Prostate gland (tissue), 2 donors: ENCODE measurements at regions not wholly inside any gene's neighbourhood (a gene's known extent, or its start where the extent isn't known, plus 50 kb on each side); places are given as distances from the start of the nearest gene placed in this dataset.
"Not testable (repeated sequence)": the region's sequence is repeated elsewhere in the genome, so short reads cannot be mapped to it uniquely, and the experiment has no call there.

ENCODE experiments used
- DNase-seq: peaks from one replicate; pipeline ENCODE4 v3.0.0-alpha.2; 2019; ENCODE audit warnings: low spot score
- H3K27ac ChIP-seq, 2 donors: fragments of 200-600 bp; sonication (generic); 2 replicates each; pipeline ENCODE4 v1.5.1; 2017 to 2019
- H3K27me3 ChIP-seq: fragments of 200-600 bp; sonication (generic); replicated peaks from 2 replicates; pipeline ENCODE4 v1.5.1; 2019; ENCODE audit not compliant: insufficient read depth
- H3K36me3 ChIP-seq, 2 donors: fragments of 200-600 bp; sonication (generic); 1 replicate in 1 of 2; 2 replicates in 1 of 2; pipeline versions ENCODE4 v1.5.1 to v1.8.1; 2017 to 2019
- H3K4me1 ChIP-seq: fragments of 200-600 bp; sonication (generic); replicated peaks from 2 replicates; pipeline ENCODE4 v1.5.1; 2019
- H3K4me3 ChIP-seq, 2 donors: fragments of 200-600 bp; sonication (generic); 2 replicates each; pipeline ENCODE4 v1.5.1; 2017 to 2019
- H3K9me3 ChIP-seq: fragments of 200-600 bp; sonication (generic); 2 replicates; pipeline ENCODE4 v1.5.1; 2017
- CTCF ChIP-seq, 4 experiments: fragments of 200-600 bp in 2 of 4; fragments of 450-650 bp in 2 of 4; sonication (generic) in 2 of 4; IDR thresholded peaks; 1 replicate in 3 of 4; 2 replicates in 1 of 4; pipeline ENCODE4 v1.5.1; 2016 to 2019; ENCODE audit warnings: antibody characterized with exemption in 4 of 4, mild to moderate bottlenecking in 2 of 4, moderate library complexity in 2 of 4
- POLR2A ChIP-seq: fragments of 450-650 bp; IDR thresholded peaks from one replicate; pipeline ENCODE4 v1.6.1; 2016; ENCODE audit warnings: antibody characterized with exemption, mild to moderate bottlenecking
- POLR2AphosphoS5 ChIP-seq: sonication (generic); formaldehyde crosslinking; IDR thresholded peaks from one replicate; pipeline ENCODE4 v1.6.1; 2017; ENCODE audit warnings: antibody characterized with exemption
- WGBS: methylation state at CpG from one replicate; pipeline ENCODE4 v1.1.5; 2018; 5-methylcytosine and 5-hydroxymethylcytosine counted together
- intact Hi-C: fragments of 100-400 bp; cut with DNase I; formaldehyde crosslinking; loops from one replicate; pipeline ENCODE4 v1.14.2; 2022

- no peaks in the 10 kb centered on the region for H3K4me1 ChIP-seq
- no peak for TF ChIP-seq POLR2A
- no peak for TF ChIP-seq POLR2AphosphoS5
- no peak for TF ChIP-seq CTCF (IDR thresholded peaks at IDR 0.05)
- 87% methylated on average over 22 of the region's 22 CpGs for WGBS
- H3K9me3 ChIP-seq: no peaks in the 10 kb centered on the region
- H3K4me3 ChIP-seq: no peak overlapping the region
- H3K27ac ChIP-seq: no peak overlapping the region
- no peaks in the 10 kb centered on the region for H3K27me3 ChIP-seq
- H3K36me3 ChIP-seq: no peaks in the 10 kb centered on the region
- intact Hi-C loops: no loop called here
- no peak for DNase-seq
Observed at GRCh38 chr6:78629836-78630235, 237.5 kb upstream of the IRAK1BP1 start.

- intact Hi-C loops: no loop called here
- H3K27ac ChIP-seq: no peak overlapping the region
- H3K4me1 ChIP-seq: no peaks in the 10 kb centered on the region
- no peak for DNase-seq
- no peak overlapping the region for H3K4me3 ChIP-seq
- H3K36me3 ChIP-seq: no peaks in the 10 kb centered on the region
- no peaks in the 10 kb centered on the region for H3K9me3 ChIP-seq
- no peaks in the 10 kb centered on the region for H3K27me3 ChIP-seq
- 40% methylated on average over 3 of the region's 3 CpGs for WGBS
- TF ChIP-seq POLR2A: no peak
- no peak for TF ChIP-seq POLR2AphosphoS5
- TF ChIP-seq CTCF (IDR thresholded peaks at IDR 0.05): no peak
Observed at GRCh38 chr6:78631976-78632375, 235.4 kb upstream of the IRAK1BP1 start.

GRCh38 chr6:78639111-78640110, 227.9 kb upstream of the IRAK1BP1 start:
- Histone ChIP-seq H3K4me1 (no peaks in the 10 kb centered on the region), H3K27ac (no peak overlapping the region), H3K9me3 (no peaks in the 10 kb centered on the region), H3K36me3 (no peaks in the 10 kb centered on the region), H3K27me3 (no peaks in the 10 kb centered on the region), H3K4me3 (no peak overlapping the region)
- 54% methylated on average over 7 of the region's 7 CpGs for WGBS
- DNase-seq: no peak
- TF ChIP-seq POLR2AphosphoS5: no peak
- no peak for TF ChIP-seq POLR2A
- no peak for TF ChIP-seq CTCF (IDR thresholded peaks at IDR 0.05)
- intact Hi-C loops: no loop called here

GRCh38 chr6:78643976-78644375, 223.4 kb upstream of the IRAK1BP1 start:
- DNase-seq, H3K4me1 ChIP-seq, H3K36me3 ChIP-seq, H3K27ac ChIP-seq, H3K27me3 ChIP-seq, intact Hi-C loops, H3K4me3 ChIP-seq, H3K9me3 ChIP-seq: not testable (repeated sequence)
- WGBS: 88% methylated on average over 6 of the region's 6 CpGs

- 75% methylated on average over 20 of the region's 20 CpGs for WGBS
- H3K9me3 ChIP-seq, H3K27me3 ChIP-seq, DNase-seq, H3K36me3 ChIP-seq, H3K4me3 ChIP-seq, H3K27ac ChIP-seq, intact Hi-C loops, H3K4me1 ChIP-seq: not testable (repeated sequence)
Observed at GRCh38 chr6:78646542-78647415, 220.6 kb upstream of the IRAK1BP1 start.

GRCh38 chr6:78665819-78666218, 201.5 kb upstream of the IRAK1BP1 start:
- H3K36me3 ChIP-seq, H3K4me1 ChIP-seq, DNase-seq, H3K27me3 ChIP-seq, H3K9me3 ChIP-seq, H3K4me3 ChIP-seq, intact Hi-C loops, H3K27ac ChIP-seq: not testable (repeated sequence)
- WGBS: 88% methylated on average over 3 of the region's 3 CpGs
